ENCODE measurements at regions not wholly inside any gene's neighbourhood (a gene's known extent, or its start where the extent isn't known, plus 50 kb on each side); places are given as distances from the start of the nearest gene placed in this dataset.
"Not testable (repeated sequence)": the region's sequence is repeated elsewhere in the genome, so short reads cannot be mapped to it uniquely, and the experiment has no call there.

GRCh38 chr1:222376791-222377190 lies 171.1 kb downstream of the HHIPL2 start:
- not testable (repeated sequence) for TF ChIP-seq CTCF (IDR thresholded peaks at IDR 0.05); NFYB (CRISPR knock-in tag; conservative IDR thresholded peaks at IDR 0.05; ENCODE audit: low read depth); JUN (CRISPR knock-in tag; IDR thresholded peaks at IDR 0.05)

Measured in WTC11 (cell line).